Hepatocyte (in vitro differentiated cells): ENCODE measurements at regions not wholly inside any gene's neighbourhood (a gene's known extent, or its start where the extent isn't known, plus 50 kb on each side); places are given as distances from the start of the nearest gene placed in this dataset.

Experiments
- CTCF ChIP-seq: fragments of 200-600 bp; sonication (generic); IDR thresholded peaks from 2 replicates; pipeline ENCODE4 v1.5.1; 2016; ENCODE audit warnings: antibody characterized with exemption, mild to moderate bottlenecking; ENCODE audit not compliant: poor library complexity
- EZH2 ChIP-seq: fragments of 200-600 bp; sonication (generic); IDR thresholded peaks from 2 replicates; pipeline ENCODE4 v1.6.1; 2016; ENCODE audit warnings: antibody characterized with exemption, mild to moderate bottlenecking, borderline replicate concordance
- EZH2phosphoT487 ChIP-seq: fragments of 200-600 bp; sonication (generic); IDR thresholded peaks from one replicate; pipeline ENCODE4 v1.6.1; 2018; ENCODE audit warnings: antibody characterized with exemption, mild to moderate bottlenecking, low read depth, moderate library complexity; ENCODE audit not compliant: unreplicated experiment, severe bottlenecking

DNA sequence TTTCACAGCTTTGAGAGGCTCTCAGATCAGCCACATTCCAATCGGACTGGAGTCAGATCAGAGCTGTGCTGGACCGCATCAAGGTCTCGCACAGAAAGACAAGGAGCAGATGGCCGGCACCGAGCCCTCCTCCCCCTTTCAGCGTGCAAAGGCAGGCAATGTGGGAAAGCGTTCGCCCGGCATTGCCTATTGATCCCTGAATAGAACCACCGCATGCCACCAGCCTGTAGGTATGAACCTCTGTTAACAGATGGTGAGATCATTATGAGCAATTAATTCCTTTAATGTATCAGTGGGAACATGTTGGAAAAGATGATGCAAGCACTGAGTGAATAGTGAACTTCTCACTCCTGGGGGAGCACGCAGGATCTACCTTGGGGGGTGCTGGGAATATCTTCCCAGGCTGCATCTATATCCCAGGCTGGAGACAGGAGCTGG is 117.5 kb upstream of the ID4 start:
- TF ChIP-seq CTCF (no peak), EZH2phosphoT487 (no peak), EZH2 (no peak)
